Trophoblast cell (in vitro differentiated cells and primary cell): ENCODE measurements at regions not wholly inside any gene's neighbourhood (a gene's known extent, or its start where the extent isn't known, plus 50 kb on each side); places are given as distances from the start of the nearest gene placed in this dataset.

Experiments
- DNase-seq, 2 donors: peaks; one replicate each; pipeline ENCODE4 v3.0.0-alpha.2; 2016
- H2AFZ ChIP-seq: 2 replicates; pipeline ENCODE4 v1.6.1; 2013; ENCODE audit warnings: low read length, moderate library complexity, mild to moderate bottlenecking; ENCODE audit not compliant: insufficient read depth, poor library complexity
- H2AK5ac ChIP-seq: 2 replicates; pipeline ENCODE4 v1.6.1; 2013; ENCODE audit warnings: mild to moderate bottlenecking, low read length
- H2BK120ac ChIP-seq: 2 replicates; pipeline ENCODE4 v1.6.1; 2013; ENCODE audit warnings: low read length, mild to moderate bottlenecking, moderate library complexity; ENCODE audit not compliant: insufficient read depth, poor library complexity
- H2BK12ac ChIP-seq: 2 replicates; pipeline ENCODE4 v1.6.1; 2013; ENCODE audit warnings: mild to moderate bottlenecking, low read length, moderate library complexity
- H2BK5ac ChIP-seq: 2 replicates; pipeline ENCODE4 v1.6.1; 2013; ENCODE audit warnings: low read length, low read depth, moderate library complexity, mild to moderate bottlenecking; ENCODE audit not compliant: poor library complexity
- H3K14ac ChIP-seq: 2 replicates; pipeline ENCODE4 v1.6.1; 2013; ENCODE audit warnings: mild to moderate bottlenecking, low read length
- H3K18ac ChIP-seq: 2 replicates; pipeline ENCODE4 v1.6.1; 2013; ENCODE audit warnings: mild to moderate bottlenecking, low read length
- H3K23ac ChIP-seq: 2 replicates; pipeline ENCODE4 v1.6.1; 2013; ENCODE audit warnings: low read length
- H3K27ac ChIP-seq: 2 replicates; pipeline ENCODE4 v1.5.1; 2013; ENCODE audit warnings: low read depth, mild to moderate bottlenecking, inconsistent platforms, low read length, moderate library complexity
- H3K27me3 ChIP-seq: 2 replicates; pipeline ENCODE4 v1.6.1; 2013; ENCODE audit warnings: inconsistent platforms, mild to moderate bottlenecking, low read length, moderate library complexity; ENCODE audit not compliant: insufficient read depth
- H3K36me3 ChIP-seq, 2 experiments: 1 replicate in 1 of 2; 2 replicates in 1 of 2; pipeline ENCODE4 v1.6.1; 2013; ENCODE audit warnings: low read length in 2 of 2, mild to moderate bottlenecking in 2 of 2, moderate library complexity in 1 of 2; ENCODE audit not compliant: insufficient read depth in 2 of 2, control insufficient read depth in 1 of 2
- H3K4ac ChIP-seq: 2 replicates; pipeline ENCODE4 v1.6.1; 2013; ENCODE audit warnings: low read depth, mild to moderate bottlenecking, low read length, moderate library complexity
- H3K4me1 ChIP-seq, 2 experiments: 1 replicate in 1 of 2; 2 replicates in 1 of 2; pipeline ENCODE4 v1.6.1; 2013; ENCODE audit warnings: low read length in 2 of 2, mild to moderate bottlenecking in 2 of 2, moderate library complexity in 1 of 2; ENCODE audit not compliant: insufficient read depth in 2 of 2, control insufficient read depth in 1 of 2
- H3K4me2 ChIP-seq: 2 replicates; pipeline ENCODE4 v1.6.1; 2013; ENCODE audit warnings: inconsistent platforms, mild to moderate bottlenecking, low read length, moderate library complexity
- H3K4me3 ChIP-seq: 2 replicates; pipeline ENCODE4 v1.5.1; 2013; ENCODE audit warnings: mild to moderate bottlenecking, low read depth, low read length, inconsistent platforms
- H3K79me1 ChIP-seq: one replicate; pipeline ENCODE4 v1.6.1; 2013; ENCODE audit warnings: low read length
- H3K79me2 ChIP-seq: 2 replicates; pipeline ENCODE4 v1.6.1; 2013; ENCODE audit warnings: low read length, mild to moderate bottlenecking; ENCODE audit not compliant: control insufficient read depth, insufficient read depth, poor library complexity
- H3K9ac ChIP-seq: 2 replicates; pipeline ENCODE4 v1.6.1; 2013; ENCODE audit warnings: mild to moderate bottlenecking, low read length
- H3K9me3 ChIP-seq: 2 replicates; pipeline ENCODE4 v1.6.1; 2013; ENCODE audit warnings: low read depth, mild to moderate bottlenecking, control low read depth, inconsistent platforms, low read length; ENCODE audit not compliant: insufficient read depth
- H4K12ac ChIP-seq: 2 replicates; pipeline ENCODE4 v1.6.1; 2013; ENCODE audit warnings: low read depth, mild to moderate bottlenecking, low read length, moderate library complexity
- H4K8ac ChIP-seq: 2 replicates; pipeline ENCODE4 v1.6.1; 2013; ENCODE audit warnings: low read depth, mild to moderate bottlenecking, low read length, moderate library complexity
- H4K91ac ChIP-seq: one replicate; pipeline ENCODE4 v1.6.1; 2013; ENCODE audit warnings: low read depth, mild to moderate bottlenecking, low read length, moderate library complexity
- WGBS: extraction: QIAGEN DNeasy Blood & Tissue Kit; methylation state at CpG from one replicate; pipeline ENCODE4 v1.1.7; 2013; ENCODE audit warnings: missing lambda C conversion rate; ENCODE audit not compliant: insufficient read length, insufficient coverage; ENCODE audit errors: extremely low coverage; 5-methylcytosine and 5-hydroxymethylcytosine counted together

DNA sequence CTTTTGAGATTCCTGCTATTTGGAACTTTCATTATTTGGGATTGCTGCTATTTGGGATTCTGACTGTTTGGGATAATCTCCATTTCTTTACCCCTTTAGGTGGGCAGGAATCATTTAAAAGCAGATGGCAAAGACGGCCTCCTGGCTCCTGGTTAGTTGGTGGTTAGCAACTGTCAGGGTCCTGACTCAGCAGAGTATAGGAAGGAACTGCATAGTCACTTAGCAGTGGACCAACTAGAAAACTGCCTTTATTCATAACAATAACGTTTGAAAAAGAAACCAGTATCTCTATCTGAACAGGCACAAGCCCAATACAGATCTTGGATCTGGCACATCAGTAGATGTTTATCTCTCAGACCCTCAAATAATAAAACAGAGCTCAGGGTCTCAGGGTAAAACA, 469.7 kb upstream of the FGF16 start:
- no peaks in the 10 kb centered on the region for H3K9me3 ChIP-seq
- no peak overlapping the region for H3K4me2 ChIP-seq
- H3K27ac ChIP-seq: no peak overlapping the region
- no peak overlapping the region for H4K12ac ChIP-seq
- H3K4ac ChIP-seq: no peak overlapping the region
- no peaks in the 10 kb centered on the region for H3K79me2 ChIP-seq
- DNase-seq: no peak
- H2AFZ ChIP-seq: no peak overlapping the region
- H3K18ac ChIP-seq: no peak overlapping the region
- no peaks in the 10 kb centered on the region for H3K4me1 ChIP-seq
- H3K4me3 ChIP-seq: no peak overlapping the region
- H2BK12ac ChIP-seq: no peak overlapping the region
- H2BK120ac ChIP-seq: no peak overlapping the region
- no peaks in the 10 kb centered on the region for H3K27me3 ChIP-seq
- H3K79me1 ChIP-seq: no peaks in the 10 kb centered on the region
- H3K36me3 ChIP-seq: no peaks in the 10 kb centered on the region
- H4K8ac ChIP-seq: no peak overlapping the region
- H4K91ac ChIP-seq: no peak overlapping the region
- no peak overlapping the region for H3K23ac ChIP-seq
- H2BK5ac ChIP-seq: no peak overlapping the region
- WGBS: no CpG with 5 or more reads among the region's 2 CpGs
- no peak overlapping the region for H3K9ac ChIP-seq
- H2AK5ac ChIP-seq: no peak overlapping the region
- no peak overlapping the region for H3K14ac ChIP-seq

DNA sequence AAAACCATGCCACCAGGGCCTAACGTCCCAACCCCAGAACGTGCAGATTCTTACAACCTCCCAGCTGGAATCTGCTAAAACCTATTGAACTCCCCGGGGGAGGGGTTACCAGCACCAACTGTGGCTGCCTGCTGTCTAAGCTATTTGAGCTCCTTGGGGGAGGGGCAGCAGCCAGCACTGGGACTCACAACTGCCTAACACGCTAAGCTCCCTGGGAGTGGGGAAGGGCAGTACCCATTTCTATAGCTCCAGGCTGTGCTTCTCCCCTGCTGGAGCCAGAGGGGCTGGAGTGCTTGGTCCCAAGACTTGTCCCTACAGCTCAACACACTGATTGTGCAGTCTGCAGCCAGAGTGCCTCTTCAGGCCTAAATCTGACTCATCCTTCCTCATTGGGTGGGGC, 459.8 kb upstream of the FGF16 start:
- no peak for DNase-seq
- Histone ChIP-seq H3K9ac (no peak overlapping the region), H3K79me2 (no peaks in the 10 kb centered on the region), H3K79me1 (no peaks in the 10 kb centered on the region), H3K14ac (no peak overlapping the region), H3K4me2 (no peak overlapping the region), H4K12ac (no peak overlapping the region), H4K91ac (no peak overlapping the region), H4K8ac (no peak overlapping the region), H2BK12ac (no peak overlapping the region), H3K36me3 (no peaks in the 10 kb centered on the region), H3K4me1 (no peaks in the 10 kb centered on the region), H3K4ac (no peak overlapping the region), H3K4me3 (no peak overlapping the region), H3K18ac (no peak overlapping the region), H3K27me3 (no peaks in the 10 kb centered on the region), H3K9me3 (no peaks in the 10 kb centered on the region), H2AK5ac (no peak overlapping the region), H3K23ac (no peak overlapping the region), H3K27ac (no peak overlapping the region), H2AFZ (no peak overlapping the region), H2BK5ac (no peak overlapping the region), H2BK120ac (no peak overlapping the region)
- WGBS: no CpG with 5 or more reads among the region's 4 CpGs

DNA sequence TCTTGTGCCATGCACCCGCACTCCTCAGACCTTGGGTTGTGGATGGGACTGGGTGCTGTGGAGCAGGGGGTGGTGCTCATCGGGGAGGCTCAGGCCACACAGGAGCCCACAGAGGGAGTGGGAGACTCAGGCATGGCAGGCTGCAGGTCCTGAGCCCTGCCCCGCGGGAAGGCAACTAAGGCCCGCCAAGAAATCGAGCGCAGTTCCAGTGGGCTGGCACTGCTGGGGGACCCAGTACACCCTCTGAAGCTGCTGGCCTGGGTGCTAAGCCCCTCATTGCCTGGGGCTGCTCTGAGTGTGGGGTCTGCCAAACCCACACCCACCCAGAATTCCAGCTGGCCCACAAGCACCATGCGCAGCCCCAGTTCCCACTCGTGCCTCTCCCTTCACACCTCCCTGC, 450.5 kb upstream of the FGF16 start:
- Histone ChIP-seq H3K4me1 (no peaks in the 10 kb centered on the region), H2BK12ac (no peak overlapping the region), H2BK5ac (no peak overlapping the region), H3K18ac (no peak overlapping the region), H3K36me3 (no peaks in the 10 kb centered on the region), H3K4ac (no peak overlapping the region), H3K14ac (no peak overlapping the region), H3K23ac (no peak overlapping the region), H4K91ac (no peak overlapping the region), H3K4me3 (no peak overlapping the region), H4K8ac (no peak overlapping the region), H3K79me1 (no peaks in the 10 kb centered on the region), H3K27me3 (no peaks in the 10 kb centered on the region), H4K12ac (no peak overlapping the region), H3K4me2 (no peak overlapping the region), H2BK120ac (no peak overlapping the region), H3K27ac (no peak overlapping the region), H3K9me3 (peaks cover 4% of the 10 kb centered on the region), H3K9ac (no peak overlapping the region), H2AK5ac (no peak overlapping the region), H2AFZ (no peak overlapping the region), H3K79me2 (no peaks in the 10 kb centered on the region)
- no peak for DNase-seq
- no CpG with 5 or more reads among the region's 9 CpGs for WGBS

DNA sequence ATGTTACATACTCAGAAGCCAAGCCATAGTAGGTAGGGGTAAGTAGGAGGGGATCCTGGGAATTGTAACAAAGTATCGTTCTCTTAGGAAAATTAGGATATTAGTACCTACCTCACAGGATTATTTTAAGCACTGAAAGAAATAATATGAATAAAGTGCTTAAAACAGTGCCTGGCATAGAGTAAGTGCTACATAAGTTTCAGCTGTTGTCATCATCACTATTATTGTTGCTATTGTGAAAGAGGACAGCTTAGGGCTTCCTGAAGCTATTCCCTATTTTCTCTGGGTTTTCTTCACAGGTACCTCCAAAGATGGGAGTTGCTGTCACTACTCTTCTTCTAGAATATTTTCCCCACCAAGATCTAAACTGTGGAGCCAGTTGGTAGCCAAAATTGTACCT, 443.7 kb upstream of the FGF16 start:
- Histone ChIP-seq H3K36me3 (no peaks in the 10 kb centered on the region), H2AK5ac (no peak overlapping the region), H3K4me1 (no peaks in the 10 kb centered on the region), H3K4me3 (no peak overlapping the region), H3K79me1 (no peaks in the 10 kb centered on the region), H3K4me2 (no peak overlapping the region), H3K4ac (no peak overlapping the region), H3K23ac (no peak overlapping the region), H4K8ac (no peak overlapping the region), H2BK5ac (no peak overlapping the region), H3K27me3 (no peaks in the 10 kb centered on the region), H2AFZ (no peak overlapping the region), H3K79me2 (no peaks in the 10 kb centered on the region), H2BK120ac (no peak overlapping the region), H4K91ac (no peak overlapping the region), H2BK12ac (no peak overlapping the region), H3K9ac (no peak overlapping the region), H4K12ac (no peak overlapping the region), H3K9me3 (no peaks in the 10 kb centered on the region), H3K27ac (no peak overlapping the region), H3K18ac (no peak overlapping the region), H3K14ac (no peak overlapping the region)
- WGBS: no CpG with 5 or more reads among the region's 1 CpG
- DNase-seq: no peak
